ENCODE measurements at regions not wholly inside any gene's neighbourhood (a gene's known extent, or its start where the extent isn't known, plus 50 kb on each side); places are given as distances from the start of the nearest gene placed in this dataset.
"Not testable (repeated sequence)": the region's sequence is repeated elsewhere in the genome, so short reads cannot be mapped to it uniquely, and the experiment has no call there.

- Histone ChIP-seq H3K27ac (ENCODE audit: low read length) (no peak overlapping the region), H3K27me3 (ENCODE audit: control insufficient read depth, insufficient read depth, low read length) (no peaks in the 10 kb centered on the region), H3K36me3 (ENCODE audit: control insufficient read depth, low read depth, low read length) (no peaks in the 10 kb centered on the region), H3K9me3 (ENCODE audit: control insufficient read depth, low read depth, low read length) (no peaks in the 10 kb centered on the region), H3K4me3 (ENCODE audit: low read length) (no peak overlapping the region), H3K4me1 (ENCODE audit: control insufficient read depth, low read depth, low read length) (peaks cover 4% of the 10 kb centered on the region), H3K9ac (ENCODE audit: low read length) (no peak overlapping the region)
Measured at GRCh38 chr1:30660241-30660640, 63.1 kb downstream of the MATN1 start.

GRCh38 chr1:30659702-30660101 lies 63.7 kb downstream of the MATN1 start:
- Histone ChIP-seq H3K27me3 (ENCODE audit: control insufficient read depth, insufficient read depth, low read length) (no peaks in the 10 kb centered on the region), H3K36me3 (ENCODE audit: control insufficient read depth, low read depth, low read length) (no peaks in the 10 kb centered on the region), H3K9me3 (ENCODE audit: control insufficient read depth, low read depth, low read length) (no peaks in the 10 kb centered on the region), H3K4me3 (ENCODE audit: low read length) (no peak overlapping the region), H3K4me1 (ENCODE audit: control insufficient read depth, low read depth, low read length) (peaks cover 4% of the 10 kb centered on the region), H3K9ac (ENCODE audit: low read length) (no peak overlapping the region), H3K27ac (ENCODE audit: low read length) (no peak overlapping the region)

GRCh38 chr1:30658375-30658774 lies 65.0 kb downstream of the MATN1 start:
- H3K27me3 ChIP-seq (ENCODE audit: control insufficient read depth, insufficient read depth, low read length); H3K4me3 ChIP-seq (ENCODE audit: low read length); H3K36me3 ChIP-seq (ENCODE audit: control insufficient read depth, low read depth, low read length); H3K4me1 ChIP-seq (ENCODE audit: control insufficient read depth, low read depth, low read length); H3K9me3 ChIP-seq (ENCODE audit: control insufficient read depth, low read depth, low read length); H3K27ac ChIP-seq (ENCODE audit: low read length); H3K9ac ChIP-seq (ENCODE audit: low read length): not testable (repeated sequence)

GRCh38 chr1:30658014-30658336 lies 65.4 kb downstream of the MATN1 start:
- no peak overlapping the region for H3K9ac ChIP-seq (ENCODE audit: low read length)
- peaks cover 4% of the 10 kb centered on the region for H3K4me1 ChIP-seq (ENCODE audit: control insufficient read depth, low read depth, low read length)
- H3K27me3 ChIP-seq (ENCODE audit: control insufficient read depth, insufficient read depth, low read length): no peaks in the 10 kb centered on the region
- no peak overlapping the region for H3K4me3 ChIP-seq (ENCODE audit: low read length)
- H3K9me3 ChIP-seq (ENCODE audit: control insufficient read depth, low read depth, low read length): no peaks in the 10 kb centered on the region
- no peaks in the 10 kb centered on the region for H3K36me3 ChIP-seq (ENCODE audit: control insufficient read depth, low read depth, low read length)
- H3K27ac ChIP-seq (ENCODE audit: low read length): no peak overlapping the region

- no peak overlapping the region for H3K4me3 ChIP-seq (ENCODE audit: low read length)
- H3K9me3 ChIP-seq (ENCODE audit: control insufficient read depth, low read depth, low read length): no peaks in the 10 kb centered on the region
- H3K4me1 ChIP-seq (ENCODE audit: control insufficient read depth, low read depth, low read length): peaks cover 6% of the 10 kb centered on the region
- H3K27me3 ChIP-seq (ENCODE audit: control insufficient read depth, insufficient read depth, low read length): no peaks in the 10 kb centered on the region
- H3K36me3 ChIP-seq (ENCODE audit: control insufficient read depth, low read depth, low read length): no peaks in the 10 kb centered on the region
- no peak overlapping the region for H3K27ac ChIP-seq (ENCODE audit: low read length)
- H3K9ac ChIP-seq (ENCODE audit: low read length): no peak overlapping the region
Measured at GRCh38 chr1:30657131-30658013, 66.0 kb downstream of the MATN1 start.

- Histone ChIP-seq H3K27me3 (ENCODE audit: control insufficient read depth, insufficient read depth, low read length) (no peaks in the 10 kb centered on the region), H3K9me3 (ENCODE audit: control insufficient read depth, low read depth, low read length) (no peaks in the 10 kb centered on the region), H3K36me3 (ENCODE audit: control insufficient read depth, low read depth, low read length) (no peaks in the 10 kb centered on the region), H3K27ac (ENCODE audit: low read length) (no peak overlapping the region), H3K9ac (ENCODE audit: low read length) (no peak overlapping the region), H3K4me3 (ENCODE audit: low read length) (no peak overlapping the region), H3K4me1 (ENCODE audit: control insufficient read depth, low read depth, low read length) (peaks cover 12% of the 10 kb centered on the region)
Measured at GRCh38 chr1:30656171-30656940, 67.0 kb downstream of the MATN1 start.

- Histone ChIP-seq H3K36me3 (ENCODE audit: control insufficient read depth, low read depth, low read length) (no peaks in the 10 kb centered on the region), H3K4me3 (ENCODE audit: low read length) (no peak overlapping the region), H3K9ac (ENCODE audit: low read length) (no peak overlapping the region), H3K27me3 (ENCODE audit: control insufficient read depth, insufficient read depth, low read length) (no peaks in the 10 kb centered on the region), H3K4me1 (ENCODE audit: control insufficient read depth, low read depth, low read length) (peaks cover 12% of the 10 kb centered on the region), H3K9me3 (ENCODE audit: control insufficient read depth, low read depth, low read length) (no peaks in the 10 kb centered on the region), H3K27ac (ENCODE audit: low read length) (no peak overlapping the region)
Measured at GRCh38 chr1:30655672-30656071, 67.7 kb downstream of the MATN1 start.

- Histone ChIP-seq H3K4me3 (ENCODE audit: low read length) (no peak overlapping the region), H3K9ac (ENCODE audit: low read length) (no peak overlapping the region), H3K27me3 (ENCODE audit: control insufficient read depth, insufficient read depth, low read length) (no peaks in the 10 kb centered on the region), H3K9me3 (ENCODE audit: control insufficient read depth, low read depth, low read length) (no peaks in the 10 kb centered on the region), H3K27ac (ENCODE audit: low read length) (no peak overlapping the region), H3K4me1 (ENCODE audit: control insufficient read depth, low read depth, low read length) (peaks cover 12% of the 10 kb centered on the region), H3K36me3 (ENCODE audit: control insufficient read depth, low read depth, low read length) (no peaks in the 10 kb centered on the region)
Measured at GRCh38 chr1:30654188-30654587, 69.2 kb downstream of the MATN1 start.

GRCh38 chr1:30652152-30652841 lies 71.1 kb downstream of the MATN1 start:
- Histone ChIP-seq H3K27ac (ENCODE audit: low read length) (no peak overlapping the region), H3K27me3 (ENCODE audit: control insufficient read depth, insufficient read depth, low read length) (no peaks in the 10 kb centered on the region), H3K4me1 (ENCODE audit: control insufficient read depth, low read depth, low read length) (peaks cover 12% of the 10 kb centered on the region), H3K9ac (ENCODE audit: low read length) (no peak overlapping the region), H3K9me3 (ENCODE audit: control insufficient read depth, low read depth, low read length) (no peaks in the 10 kb centered on the region), H3K4me3 (ENCODE audit: low read length) (no peak overlapping the region), H3K36me3 (ENCODE audit: control insufficient read depth, low read depth, low read length) (no peaks in the 10 kb centered on the region)

GRCh38 chr1:30651395-30651794 lies 72.0 kb downstream of the MATN1 start:
- H3K9ac ChIP-seq (ENCODE audit: low read length); H3K27ac ChIP-seq (ENCODE audit: low read length); H3K4me3 ChIP-seq (ENCODE audit: low read length); H3K27me3 ChIP-seq (ENCODE audit: control insufficient read depth, insufficient read depth, low read length); H3K9me3 ChIP-seq (ENCODE audit: control insufficient read depth, low read depth, low read length); H3K36me3 ChIP-seq (ENCODE audit: control insufficient read depth, low read depth, low read length): not testable (repeated sequence)
- peaks cover 12% of the 10 kb centered on the region for H3K4me1 ChIP-seq (ENCODE audit: control insufficient read depth, low read depth, low read length)

- Histone ChIP-seq H3K36me3 (ENCODE audit: control insufficient read depth, low read depth, low read length) (no peaks in the 10 kb centered on the region), H3K27me3 (ENCODE audit: control insufficient read depth, insufficient read depth, low read length) (no peaks in the 10 kb centered on the region), H3K9ac (ENCODE audit: low read length) (no peak overlapping the region), H3K4me3 (ENCODE audit: low read length) (no peak overlapping the region), H3K9me3 (ENCODE audit: control insufficient read depth, low read depth, low read length) (no peaks in the 10 kb centered on the region), H3K4me1 (ENCODE audit: control insufficient read depth, low read depth, low read length) (peaks cover 12% of the 10 kb centered on the region), H3K27ac (ENCODE audit: low read length) (no peak overlapping the region)
Measured at GRCh38 chr1:30650968-30651320, 72.4 kb downstream of the MATN1 start.

Data from iPS-18a (cell line).